A549 (cell line): ENCODE measurements at regions not wholly inside any gene's neighbourhood (a gene's known extent, or its start where the extent isn't known, plus 50 kb on each side); places are given as distances from the start of the nearest gene placed in this dataset.
"Not testable (repeated sequence)": the region's sequence is repeated elsewhere in the genome, so short reads cannot be mapped to it uniquely, and the experiment has no call there.

Experiments
- ATAC-seq, 2 experiments: fragments of 200-7000 bp in 1 of 2; fragments of >200 bp in 1 of 2; cut with Nextera tagmentation in 1 of 2; cut with Tn5 transposase in 1 of 2; 3 replicates each; pipeline versions ENCODE4 v1.8.0 to v1.9.1; 2018 to 2020; ENCODE audit warnings: mild to moderate bottlenecking in 1 of 2, moderate library complexity in 1 of 2
- CTCF ChIA-PET: fragments of 300-600 bp; sonication (Branson Sonifier 250); formaldehyde crosslinking; extraction: SDS; loops from one replicate; lab custom pipeline; 2021; ENCODE audit warnings: antibody characterized with exemption, inconsistent platforms; lab: Yijun Ruan, JAX
- POLR2A ChIA-PET: fragments of 350-600 bp; formaldehyde crosslinking; extraction: SDS; loops from one replicate; lab custom pipeline; 2021; ENCODE audit warnings: antibody characterized with exemption, inconsistent platforms; lab: Yijun Ruan, JAX
- DNase-seq, 2 experiments: peaks; one replicate each; pipeline versions ENCODE4 v3.0.0 to v3.0.0-alpha.2; 2011 to 2016; ENCODE audit warnings: low read depth in 1 of 2, low spot score in 1 of 2
- FAIRE-seq: peaks from 2 replicates; lab custom pipeline; 2011; peaks lifted over from hg19 to GRCh38; lab: Jason Lieb, UNC
- H3K27ac ChIP-seq, 2 experiments: fragments of >200 bp; sonication (Bioruptor Twin); formaldehyde crosslinking; 3 replicates each; pipeline ENCODE4 v1.5.1; 2016 to 2017
- H3K4me1 ChIP-seq: fragments of >200 bp; sonication (Bioruptor Twin); formaldehyde crosslinking; 3 replicates; pipeline ENCODE4 v1.6.1; 2016
- H3K4me2 ChIP-seq: fragments of >200 bp; sonication (Bioruptor Twin); formaldehyde crosslinking; 3 replicates; pipeline ENCODE4 v1.6.1; 2016
- H3K4me3 ChIP-seq: fragments of >200 bp; sonication (Bioruptor Twin); formaldehyde crosslinking; 3 replicates; pipeline ENCODE4 v1.5.1; 2016
- H3K9me3 ChIP-seq: fragments of >200 bp; sonication (Bioruptor Twin); formaldehyde crosslinking; 3 replicates; pipeline ENCODE4 v1.6.1; 2016
- BHLHE40 ChIP-seq: IDR thresholded peaks from 2 replicates; pipeline ENCODE4 v1.6.1; 2012; ENCODE audit warnings: low read depth, low read length, inconsistent platforms
- CBX2 ChIP-seq: fragments of 200-600 bp; sonication (generic); IDR thresholded peaks from 2 replicates; pipeline ENCODE4 v1.6.1; 2016; ENCODE audit warnings: low read depth, mild to moderate bottlenecking, borderline replicate concordance
- CEBPB ChIP-seq, 2 experiments: fragments of >200 bp in 1 of 2; sonication (Bioruptor Twin) in 1 of 2; formaldehyde crosslinking in 1 of 2; IDR thresholded peaks; 2 replicates each; pipeline ENCODE4 v1.6.1; 2012 to 2016
- CHD2 ChIP-seq: fragments of 150-350 bp; IDR thresholded peaks from 2 replicates; pipeline ENCODE4 v1.6.1; 2014; ENCODE audit warnings: low read length; ENCODE audit not compliant: partially characterized antibody
- E2F6 ChIP-seq: IDR thresholded peaks from 2 replicates; pipeline ENCODE4 v1.6.1; 2012; ENCODE audit warnings: low read depth, borderline replicate concordance
- EHMT2 ChIP-seq: fragments of 200-600 bp; sonication (generic); IDR thresholded peaks from 2 replicates; pipeline ENCODE4 v1.6.1; 2016; ENCODE audit warnings: antibody characterized with exemption, low read depth, mild to moderate bottlenecking, moderate library complexity
- EP300 ChIP-seq, 2 experiments: fragments of >200 bp; sonication (Bioruptor Twin); formaldehyde crosslinking; IDR thresholded peaks; 2 replicates in 1 of 2; 3 replicates in 1 of 2; pipeline ENCODE4 v1.6.1; 2016 to 2017
- ESRRA ChIP-seq: fragments of 150-350 bp; IDR thresholded peaks from 2 replicates; pipeline ENCODE4 v1.6.1; 2014; ENCODE audit warnings: mild to moderate bottlenecking, low read length, borderline replicate concordance
- FOXS1 ChIP-seq: fragments of 250-450 bp; sonication (Bioruptor Pico); IDR thresholded peaks from 2 replicates; pipeline ENCODE4 v1.5.0; 2020; ENCODE audit warnings: mild to moderate bottlenecking, moderate library complexity
- HDAC2 ChIP-seq: fragments of 200-600 bp; sonication (generic); IDR thresholded peaks from 2 replicates; pipeline ENCODE4 v1.6.1; 2016
- HOXB13 ChIP-seq: fragments of 250-450 bp; sonication (Bioruptor Pico); IDR thresholded peaks from 2 replicates; pipeline ENCODE4 v1.5.0; 2020; ENCODE audit warnings: low read depth, mild to moderate bottlenecking, moderate library complexity
- HOXB5 ChIP-seq: fragments of 250-450 bp; sonication (Bioruptor Pico); IDR thresholded peaks from 2 replicates; pipeline ENCODE4 v1.5.0; 2020; ENCODE audit warnings: mild to moderate bottlenecking, moderate library complexity
- JUN ChIP-seq, 2 experiments: fragments of >200 bp; sonication (Bioruptor Twin); formaldehyde crosslinking; IDR thresholded peaks; 2 replicates in 1 of 2; 3 replicates in 1 of 2; pipeline ENCODE4 v1.6.1; 2016 to 2017
- KDM1A ChIP-seq: fragments of 200-600 bp; sonication (generic); IDR thresholded peaks from 2 replicates; pipeline ENCODE4 v1.6.1; 2016; ENCODE audit warnings: low read depth, mild to moderate bottlenecking
- KDM5A ChIP-seq: fragments of 200-600 bp; sonication (generic); IDR thresholded peaks from 2 replicates; pipeline ENCODE4 v1.6.1; 2016; ENCODE audit warnings: antibody characterized with exemption, mild to moderate bottlenecking
- MAFK ChIP-seq: fragments of 450-650 bp; IDR thresholded peaks from 2 replicates; pipeline ENCODE4 v1.6.1; 2014; ENCODE audit not compliant: partially characterized antibody
- MAZ ChIP-seq: fragments of 150-350 bp; IDR thresholded peaks from 2 replicates; pipeline ENCODE4 v1.6.1; 2014; ENCODE audit warnings: antibody characterized with exemption, low read depth, low read length, borderline replicate concordance
- MYC ChIP-seq: IDR thresholded peaks from 2 replicates; pipeline ENCODE4 v1.6.1; 2012; ENCODE audit warnings: mild to moderate bottlenecking, inconsistent platforms, low read length, improper control_type of control experiment, borderline replicate concordance
- NPAS2 ChIP-seq: fragments of 250-450 bp; sonication (Bioruptor Pico); IDR thresholded peaks from 2 replicates; pipeline ENCODE4 v1.8.0; 2022; ENCODE audit warnings: mild to moderate bottlenecking, moderate library complexity, borderline replicate concordance
- NR3C1 ChIP-seq: fragments of >200 bp; sonication (Bioruptor Twin); formaldehyde crosslinking; IDR thresholded peaks from 3 replicates; pipeline ENCODE4 v1.6.1; 2017
- RCOR1 ChIP-seq: fragments of 150-350 bp; IDR thresholded peaks from 2 replicates; pipeline ENCODE4 v1.6.1; 2014; ENCODE audit warnings: antibody characterized with exemption, low read length, low read depth
- RFX5 ChIP-seq: fragments of 450-650 bp; IDR thresholded peaks from 2 replicates; pipeline ENCODE4 v1.7.1; 2014; ENCODE audit warnings: antibody characterized with exemption, mild to moderate bottlenecking, moderate library complexity
- SREBF2 ChIP-seq: fragments of 450-650 bp; IDR thresholded peaks from 2 replicates; pipeline ENCODE4 v1.6.1; 2014; ENCODE audit warnings: mild to moderate bottlenecking, moderate library complexity
- TP53 ChIP-seq: fragments of 250-450 bp; sonication (Bioruptor Pico); IDR thresholded peaks from 2 replicates; pipeline ENCODE4 v1.5.0; 2021; ENCODE audit warnings: mild to moderate bottlenecking, moderate library complexity
- ZC3H11A ChIP-seq: fragments of 450-650 bp; IDR thresholded peaks from 2 replicates; pipeline ENCODE4 v1.6.1; 2014; ENCODE audit warnings: antibody characterized with exemption, mild to moderate bottlenecking
- ZFP36 ChIP-seq: fragments of 450-650 bp; IDR thresholded peaks from 2 replicates; pipeline ENCODE4 v1.6.1; 2014; ENCODE audit warnings: borderline replicate concordance; ENCODE audit not compliant: partially characterized antibody
- ZSCAN20 ChIP-seq: fragments of 250-450 bp; sonication (Bioruptor Pico); IDR thresholded peaks from 2 replicates; pipeline ENCODE4 v1.8.0; 2022; ENCODE audit warnings: mild to moderate bottlenecking, moderate library complexity
- WGBS: methylation state at CpG from one replicate; pipeline ENCODE4 v1.1.6; 2017; ENCODE audit errors: missing lambda C conversion rate; 5-methylcytosine and 5-hydroxymethylcytosine counted together
- TF ChIP-seq, protein P1 (sequence below): fragments of >200 bp; sonication (Bioruptor Twin); formaldehyde crosslinking; IDR thresholded peaks from 2 replicates; pipeline ENCODE4 v1.6.1; 2016
- TF ChIP-seq, protein P2 (sequence below): fragments of >200 bp; sonication (Bioruptor Twin); formaldehyde crosslinking; IDR thresholded peaks from 3 replicates; pipeline ENCODE4 v1.6.1; 2016
- TF ChIP-seq, protein P3 (sequence below): fragments of 150-350 bp; IDR thresholded peaks from 2 replicates; pipeline ENCODE4 v1.6.1; 2014; ENCODE audit warnings: low read depth, mild to moderate bottlenecking, low read length

- Histone ChIP-seq H3K9me3 (peaks cover 42% of the 10 kb centered on the region), H3K4me1 (peaks cover 10% of the 10 kb centered on the region)
- CTCF ChIA-PET, result interaction anchor here (1.5 to 13.8 kb wide), 3 partner anchors 9 to 11 kb away, joined by 3 to 178 read pairs (median 7); no protein-coding TSS in a partner anchor
- WGBS, result 95% methylated on average over 3 of the region's 3 CpGs
- ATAC-seq, H3K4me3 ChIP-seq, H3K27ac ChIP-seq, DNase-seq, H3K4me2 ChIP-seq, POLR2A ChIA-PET: not testable (repeated sequence)
- FAIRE-seq, result peak; percentile 46
These were observed 53.3 kb upstream of the ARL4D start for GRCh38 chr17:43345515-43345914.

DNA sequence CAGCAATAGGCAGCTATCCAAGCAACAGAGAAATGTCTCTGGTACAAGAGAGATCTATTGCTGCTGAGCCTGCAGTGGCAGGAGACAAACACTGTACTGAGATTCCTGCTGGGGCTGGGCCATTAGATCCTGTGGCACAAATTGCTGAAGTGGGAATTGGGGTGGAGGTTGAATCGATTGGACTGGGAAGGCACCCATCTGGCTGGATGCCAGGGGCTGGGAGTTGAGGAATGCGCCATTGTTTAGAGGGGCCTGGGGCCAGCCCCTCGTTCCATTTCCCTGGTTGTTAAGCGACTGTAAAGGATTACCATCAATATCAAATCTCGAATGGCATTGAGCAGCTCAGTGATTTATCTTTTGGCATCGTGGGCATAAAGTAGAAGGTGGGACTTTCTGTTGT lies 54.1 kb upstream of the ARL4D start:
- peaks cover 10% of the 10 kb centered on the region for H3K4me1 ChIP-seq
- ATAC-seq, result no peak
- H3K4me3 ChIP-seq, result no peak overlapping the region
- H3K27ac ChIP-seq, result no peak overlapping the region
- WGBS, result 79% methylated on average over 6 of the region's 6 CpGs
- TF ChIP-seq KDM5A, result no peak
- TF ChIP-seq CHD2, result no peak
- no peak for TF ChIP-seq ZFP36
- no peak for TF ChIP-seq NR3C1
- TF ChIP-seq FOXS1, result no peak
- TF ChIP-seq MAFK, result no peak
- TF ChIP-seq, protein P1, sequence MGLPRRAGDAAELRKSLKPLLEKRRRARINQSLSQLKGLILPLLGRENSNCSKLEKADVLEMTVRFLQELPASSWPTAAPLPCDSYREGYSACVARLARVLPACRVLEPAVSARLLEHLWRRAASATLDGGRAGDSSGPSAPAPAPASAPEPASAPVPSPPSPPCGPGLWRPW, result no peak
- TF ChIP-seq TP53 (CRISPR knock-in tag), result no peak
- TF ChIP-seq BHLHE40, result no peak
- no peak for TF ChIP-seq ZSCAN20 (CRISPR knock-in tag)
- TF ChIP-seq ESRRA, result no peak
- TF ChIP-seq RFX5, result no peak
- TF ChIP-seq HOXB5, result no peak
- TF ChIP-seq, protein P2, sequence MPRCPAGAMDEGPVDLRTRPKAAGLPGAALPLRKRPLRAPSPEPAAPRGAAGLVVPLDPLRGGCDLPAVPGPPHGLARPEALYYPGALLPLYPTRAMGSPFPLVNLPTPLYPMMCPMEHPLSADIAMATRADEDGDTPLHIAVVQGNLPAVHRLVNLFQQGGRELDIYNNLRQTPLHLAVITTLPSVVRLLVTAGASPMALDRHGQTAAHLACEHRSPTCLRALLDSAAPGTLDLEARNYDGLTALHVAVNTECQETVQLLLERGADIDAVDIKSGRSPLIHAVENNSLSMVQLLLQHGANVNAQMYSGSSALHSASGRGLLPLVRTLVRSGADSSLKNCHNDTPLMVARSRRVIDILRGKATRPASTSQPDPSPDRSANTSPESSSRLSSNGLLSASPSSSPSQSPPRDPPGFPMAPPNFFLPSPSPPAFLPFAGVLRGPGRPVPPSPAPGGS, result no peak
- TF ChIP-seq KDM1A, result no peak
- TF ChIP-seq HOXB13 (CRISPR knock-in tag), result no peak
- TF ChIP-seq SREBF2, result no peak
- TF ChIP-seq RCOR1, result no peak
- no peak for TF ChIP-seq CBX2
- no peak for DNase-seq
- POLR2A ChIA-PET, result no interaction called here
- no peak overlapping the region for H3K4me2 ChIP-seq
- CTCF ChIA-PET, result interaction anchor here (0.8 to 13.8 kb wide), 5 partner anchors 9 to 39 kb away, joined by 3 to 178 read pairs (median 4); no protein-coding TSS in a partner anchor
- FAIRE-seq, result no peak
- peaks cover 34% of the 10 kb centered on the region for H3K9me3 ChIP-seq

DNA sequence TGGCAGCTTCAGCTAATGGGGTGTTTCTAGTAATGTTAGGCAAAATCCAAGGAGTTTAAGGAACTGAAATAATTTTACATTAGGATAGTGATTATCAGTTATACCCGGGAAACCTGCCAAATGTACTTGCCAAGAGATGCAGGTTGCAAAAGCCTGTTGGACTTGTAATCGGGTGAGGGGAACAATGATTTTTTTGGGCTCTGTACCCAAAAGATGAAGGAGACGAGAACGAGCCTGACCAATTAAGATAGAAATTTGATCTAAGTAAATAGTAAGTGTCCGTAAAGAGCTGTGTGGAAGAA lies 56.3 kb upstream of the ARL4D start:
- peaks cover 10% of the 10 kb centered on the region for H3K4me1 ChIP-seq
- H3K4me3 ChIP-seq, result no peak overlapping the region
- ATAC-seq (no peak), FAIRE-seq (no peak), DNase-seq (no peak)
- H3K27ac ChIP-seq, result no peak overlapping the region
- no peak overlapping the region for H3K4me2 ChIP-seq
- ChIA-PET CTCF (interaction anchor here (0.7 to 13.8 kb wide), 7 partner anchors 6 to 141 kb away, joined by 3 to 178 read pairs (median 6); partner anchors contain the start of gene DHX8), POLR2A (interaction anchor here (1.4 to 3.0 kb wide), 2 partner anchors 19 to 26 kb away, joined by 6 to 20 read pairs; no protein-coding TSS in a partner anchor)
- TF ChIP-seq RFX5, result no peak
- no peak for TF ChIP-seq NPAS2 (CRISPR knock-in tag)
- TF ChIP-seq MAZ, result no peak
- TF ChIP-seq HDAC2, result no peak
- TF ChIP-seq ZC3H11A, result no peak
- no peak for TF ChIP-seq E2F6
- no peak for TF ChIP-seq RCOR1
- no peak for TF ChIP-seq CEBPB (IDR thresholded peaks at IDR 0.05)
- TF ChIP-seq, protein P3, sequence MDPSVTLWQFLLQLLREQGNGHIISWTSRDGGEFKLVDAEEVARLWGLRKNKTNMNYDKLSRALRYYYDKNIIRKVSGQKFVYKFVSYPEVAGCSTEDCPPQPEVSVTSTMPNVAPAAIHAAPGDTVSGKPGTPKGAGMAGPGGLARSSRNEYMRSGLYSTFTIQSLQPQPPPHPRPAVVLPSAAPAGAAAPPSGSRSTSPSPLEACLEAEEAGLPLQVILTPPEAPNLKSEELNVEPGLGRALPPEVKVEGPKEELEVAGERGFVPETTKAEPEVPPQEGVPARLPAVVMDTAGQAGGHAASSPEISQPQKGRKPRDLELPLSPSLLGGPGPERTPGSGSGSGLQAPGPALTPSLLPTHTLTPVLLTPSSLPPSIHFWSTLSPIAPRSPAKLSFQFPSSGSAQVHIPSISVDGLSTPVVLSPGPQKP, result no peak
- no peak for TF ChIP-seq JUN (IDR thresholded peaks at IDR 0.05)
- TF ChIP-seq MYC, result no peak
- no peak for TF ChIP-seq EP300 (IDR thresholded peaks at IDR 0.05)
- TF ChIP-seq, protein P1, result no peak
- TF ChIP-seq EHMT2, result no peak
- TF ChIP-seq, all 56 proteins: peak for 0
- WGBS, result 86% methylated on average over 5 of the region's 5 CpGs
- H3K9me3 ChIP-seq, result peaks cover 13% of the 10 kb centered on the region
